ENCODE measurements at regions not wholly inside any gene's neighbourhood (a gene's known extent, or its start where the extent isn't known, plus 50 kb on each side); places are given as distances from the start of the nearest gene placed in this dataset.
"Not testable (repeated sequence)": the region's sequence is repeated elsewhere in the genome, so short reads cannot be mapped to it uniquely, and the experiment has no call there.

DNA sequence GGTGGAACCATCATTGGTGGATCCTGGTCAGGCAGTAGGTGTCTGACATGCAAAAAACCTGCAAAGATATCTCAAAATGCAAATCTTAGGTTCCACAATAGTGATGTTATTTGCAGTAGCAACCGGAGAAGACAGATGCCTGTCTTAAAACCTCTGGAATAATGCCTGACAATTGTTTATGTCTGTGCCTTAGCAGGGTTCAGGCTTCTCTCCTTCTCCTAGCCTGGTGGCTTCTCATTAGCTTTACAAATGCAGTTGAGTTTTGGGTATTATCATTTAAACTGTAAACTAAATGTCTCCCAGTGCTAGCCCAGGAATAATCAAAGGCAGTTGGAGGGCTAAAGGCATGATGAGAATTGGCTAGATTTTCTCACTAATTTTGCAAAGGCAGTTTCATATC lies 146.3 kb upstream of the NRG3 start:
- no TSS peak for BruUV-seq (replicated peaks)
- Mint-ChIP-seq H3K27ac (ENCODE audit: unreplicated experiment) (no peak overlapping the region), H3K36me3 (ENCODE audit: insufficient read depth, unreplicated experiment) (no peaks in the 10 kb centered on the region), H3K4me1 (ENCODE audit: low read depth, unreplicated experiment) (no peaks in the 10 kb centered on the region), H3K27me3 (ENCODE audit: insufficient read depth, unreplicated experiment) (no peaks in the 10 kb centered on the region), H3K9me3 (ENCODE audit: unreplicated experiment) (no peaks in the 10 kb centered on the region), H3K4me3 (ENCODE audit: unreplicated experiment) (no peak overlapping the region)
- Histone ChIP-seq H3K4me3 (ENCODE audit: low read depth, low read length) (no peak overlapping the region), H3K36me3 (ENCODE audit: control insufficient read depth, insufficient read depth, low read length) (no peaks in the 10 kb centered on the region), H3K4me1 (peaks cover 5% of the 10 kb centered on the region; the same call in 1 of the 2 replicates), H3K9me3 (no peaks in the 10 kb centered on the region; the same call in 1 of the 2 replicates), H3K27me3 (replicated peaks; ENCODE audit: control insufficient read depth, insufficient read depth, low read length) (no peaks in the 10 kb centered on the region)
- ChIA-PET CTCF (no interaction called here), POLR2A (no interaction called here)
- intact Hi-C loops (cut with micrococcal nuclease; ENCODE audit: unreplicated experiment), result no loop called here
- TF ChIP-seq, protein P1, sequence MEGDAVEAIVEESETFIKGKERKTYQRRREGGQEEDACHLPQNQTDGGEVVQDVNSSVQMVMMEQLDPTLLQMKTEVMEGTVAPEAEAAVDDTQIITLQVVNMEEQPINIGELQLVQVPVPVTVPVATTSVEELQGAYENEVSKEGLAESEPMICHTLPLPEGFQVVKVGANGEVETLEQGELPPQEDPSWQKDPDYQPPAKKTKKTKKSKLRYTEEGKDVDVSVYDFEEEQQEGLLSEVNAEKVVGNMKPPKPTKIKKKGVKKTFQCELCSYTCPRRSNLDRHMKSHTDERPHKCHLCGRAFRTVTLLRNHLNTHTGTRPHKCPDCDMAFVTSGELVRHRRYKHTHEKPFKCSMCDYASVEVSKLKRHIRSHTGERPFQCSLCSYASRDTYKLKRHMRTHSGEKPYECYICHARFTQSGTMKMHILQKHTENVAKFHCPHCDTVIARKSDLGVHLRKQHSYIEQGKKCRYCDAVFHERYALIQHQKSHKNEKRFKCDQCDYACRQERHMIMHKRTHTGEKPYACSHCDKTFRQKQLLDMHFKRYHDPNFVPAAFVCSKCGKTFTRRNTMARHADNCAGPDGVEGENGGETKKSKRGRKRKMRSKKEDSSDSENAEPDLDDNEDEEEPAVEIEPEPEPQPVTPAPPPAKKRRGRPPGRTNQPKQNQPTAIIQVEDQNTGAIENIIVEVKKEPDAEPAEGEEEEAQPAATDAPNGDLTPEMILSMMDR (IDR thresholded peaks at IDR 0.05; ENCODE audit: insufficient read depth in 1 of 2, low read depth in 1 of 2, low read length in 1 of 2, severe bottlenecking in 1 of 2, unreplicated experiment in 1 of 2), result no peak
- no peak for DNase-seq

DNA sequence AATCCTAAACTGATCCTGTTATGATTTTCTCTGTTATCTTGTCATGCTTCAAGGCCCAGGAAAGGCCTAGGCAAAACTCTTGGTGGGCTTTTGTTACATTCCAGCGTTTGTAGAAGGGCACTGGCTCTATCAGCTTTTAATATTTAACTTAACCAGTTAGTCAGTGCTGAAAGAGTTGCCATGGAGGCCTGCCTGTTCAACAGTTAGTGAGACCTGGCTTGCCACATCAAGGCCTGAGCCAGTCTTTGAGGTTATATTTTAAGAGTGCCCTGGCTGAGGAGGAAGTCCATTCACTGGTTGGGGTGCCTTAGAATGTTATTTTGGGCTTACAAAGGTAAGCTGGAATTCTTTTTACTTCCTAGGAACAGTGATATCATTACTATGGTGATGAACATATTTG lies 144.1 kb upstream of the NRG3 start:
- Mint-ChIP-seq H3K27ac (ENCODE audit: unreplicated experiment) (no peak overlapping the region), H3K4me1 (ENCODE audit: low read depth, unreplicated experiment) (no peaks in the 10 kb centered on the region), H3K27me3 (ENCODE audit: insufficient read depth, unreplicated experiment) (no peaks in the 10 kb centered on the region), H3K9me3 (ENCODE audit: unreplicated experiment) (no peaks in the 10 kb centered on the region), H3K36me3 (ENCODE audit: insufficient read depth, unreplicated experiment) (no peaks in the 10 kb centered on the region), H3K4me3 (ENCODE audit: unreplicated experiment) (no peak overlapping the region)
- peaks cover 5% of the 10 kb centered on the region; the same call in 1 of the 2 replicates for H3K4me1 ChIP-seq
- intact Hi-C loops (cut with micrococcal nuclease; ENCODE audit: unreplicated experiment), result no loop called here
- POLR2A ChIA-PET, result no interaction called here
- H3K27me3 ChIP-seq (replicated peaks; ENCODE audit: control insufficient read depth, insufficient read depth, low read length), result no peaks in the 10 kb centered on the region
- BruUV-seq (replicated peaks), result no TSS peak
- TF ChIP-seq, protein P1 (IDR thresholded peaks at IDR 0.05; ENCODE audit: insufficient read depth in 1 of 2, low read depth in 1 of 2, low read length in 1 of 2, severe bottlenecking in 1 of 2, unreplicated experiment in 1 of 2), result no peak
- CTCF ChIA-PET, result no interaction called here
- H3K4me3 ChIP-seq (ENCODE audit: low read depth, low read length), result no peak overlapping the region
- DNase-seq, result no peak
- no peaks in the 10 kb centered on the region for H3K36me3 ChIP-seq (ENCODE audit: control insufficient read depth, insufficient read depth, low read length)
- H3K9me3 ChIP-seq, result no peaks in the 10 kb centered on the region

DNA sequence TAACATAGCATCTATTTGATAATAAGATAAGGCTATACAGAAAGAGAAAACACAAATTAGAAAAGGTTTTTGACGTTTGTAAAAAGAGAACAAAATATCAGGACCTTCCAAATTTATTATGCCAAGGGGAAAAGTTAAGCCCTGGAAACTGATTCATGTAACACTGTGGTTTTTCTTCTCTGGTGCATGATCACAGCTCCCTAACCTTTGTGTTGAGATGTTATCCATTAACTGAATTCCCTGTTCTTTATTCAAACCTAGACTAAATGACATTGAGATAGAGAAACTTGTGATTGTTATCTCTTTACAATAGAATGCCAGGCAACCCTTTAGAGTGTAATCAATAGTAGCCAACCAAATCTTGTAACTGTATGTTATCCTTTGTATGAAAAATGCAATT lies 141.5 kb upstream of the NRG3 start:
- Mint-ChIP-seq H3K27ac (ENCODE audit: unreplicated experiment) (no peak overlapping the region), H3K36me3 (ENCODE audit: insufficient read depth, unreplicated experiment) (no peaks in the 10 kb centered on the region), H3K9me3 (ENCODE audit: unreplicated experiment) (no peaks in the 10 kb centered on the region), H3K27me3 (ENCODE audit: insufficient read depth, unreplicated experiment) (no peaks in the 10 kb centered on the region), H3K4me1 (ENCODE audit: low read depth, unreplicated experiment) (no peaks in the 10 kb centered on the region), H3K4me3 (ENCODE audit: unreplicated experiment) (no peak overlapping the region)
- Histone ChIP-seq H3K4me3 (ENCODE audit: low read depth, low read length) (no peak overlapping the region), H3K9me3 (no peaks in the 10 kb centered on the region), H3K27me3 (replicated peaks; ENCODE audit: control insufficient read depth, insufficient read depth, low read length) (no peaks in the 10 kb centered on the region), H3K4me1 (peaks cover 5% of the 10 kb centered on the region; the same call in 1 of the 2 replicates), H3K36me3 (ENCODE audit: control insufficient read depth, insufficient read depth, low read length) (no peaks in the 10 kb centered on the region)
- DNase-seq, result no peak
- intact Hi-C loops (cut with micrococcal nuclease; ENCODE audit: unreplicated experiment), result no loop called here
- BruUV-seq (replicated peaks), result no TSS peak
- POLR2A ChIA-PET, result no interaction called here
- CTCF ChIA-PET, result no interaction called here
- TF ChIP-seq, protein P1 (IDR thresholded peaks at IDR 0.05; ENCODE audit: insufficient read depth in 1 of 2, low read depth in 1 of 2, low read length in 1 of 2, severe bottlenecking in 1 of 2, unreplicated experiment in 1 of 2), result no peak

DNA sequence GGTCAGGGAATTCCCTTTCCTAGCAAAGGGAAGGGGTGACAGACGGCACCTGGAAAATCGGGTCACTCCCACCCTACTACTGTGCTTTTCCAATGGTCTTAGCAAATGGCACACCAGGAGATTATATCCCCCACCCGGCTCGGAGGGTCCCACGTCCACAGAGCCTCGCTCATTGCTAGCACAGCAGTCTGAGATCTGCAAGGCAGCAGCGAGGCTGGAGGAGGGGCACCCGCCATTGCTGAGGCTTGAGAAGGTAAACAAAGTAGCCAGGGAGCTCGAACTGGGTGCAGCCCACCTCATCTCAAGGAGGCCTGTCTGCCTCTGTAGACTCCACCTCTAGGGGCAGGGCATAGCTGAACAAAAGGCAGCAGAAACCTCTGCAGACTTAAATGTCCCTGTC lies 139.8 kb upstream of the NRG3 start:
- POLR2A ChIA-PET; BruUV-seq (replicated peaks): not testable (repeated sequence)

More for the DNA sequence above, 139.8 kb upstream of the NRG3 start:
- H3K9me3 ChIP-seq; H3K4me1 ChIP-seq; intact Hi-C loops (cut with micrococcal nuclease; ENCODE audit: unreplicated experiment); H3K27ac Mint-ChIP-seq (ENCODE audit: unreplicated experiment); H3K4me3 ChIP-seq (ENCODE audit: low read depth, low read length); H3K4me3 Mint-ChIP-seq (ENCODE audit: unreplicated experiment); H3K9me3 Mint-ChIP-seq (ENCODE audit: unreplicated experiment); H3K27me3 ChIP-seq (replicated peaks; ENCODE audit: control insufficient read depth, insufficient read depth, low read length); H3K27me3 Mint-ChIP-seq (ENCODE audit: insufficient read depth, unreplicated experiment); DNase-seq; H3K4me1 Mint-ChIP-seq (ENCODE audit: low read depth, unreplicated experiment); H3K36me3 ChIP-seq (ENCODE audit: control insufficient read depth, insufficient read depth, low read length); CTCF ChIA-PET; H3K36me3 Mint-ChIP-seq (ENCODE audit: insufficient read depth, unreplicated experiment): not testable (repeated sequence)
